ENCODE measurements at regions not wholly inside any gene's neighbourhood (a gene's known extent, or its start where the extent isn't known, plus 50 kb on each side); places are given as distances from the start of the nearest gene placed in this dataset.

GRCh38 chr11:27187075-27187847 is 146.6 kb downstream of the BBOX1 start:
- no peak overlapping the region for H3K27ac ChIP-seq (ENCODE audit: low read depth in 1 of 2, low read length in 2 of 2)
- H3K9ac ChIP-seq (ENCODE audit: low read depth in 1 of 2, low read length in 2 of 2), result no peak overlapping the region
- no peaks in the 10 kb centered on the region for H3K27me3 ChIP-seq (ENCODE audit: control insufficient read depth in 4 of 4, insufficient read depth in 4 of 4, low read length in 3 of 4)
- TF ChIP-seq YY1 (IDR thresholded peaks at IDR 0.05) (no peak), RXRA (IDR thresholded peaks at IDR 0.05) (no peak), MAX (IDR thresholded peaks at IDR 0.05) (no peak), EGR1 (IDR thresholded peaks at IDR 0.05; ENCODE audit: low read depth in 2 of 2) (no peak), NR2F2 (IDR thresholded peaks at IDR 0.05) (no peak), JUND (IDR thresholded peaks at IDR 0.05) (no peak), GABPA (IDR thresholded peaks at IDR 0.05 in 1 of 2, conservative IDR thresholded peaks at IDR 0.05 in 1 of 2) (no peak), RAD21 (IDR thresholded peaks at IDR 0.05) (peak in 1 of 2 donors; percentile 41), HNF4A (conservative IDR thresholded peaks at IDR 0.05) (peak in 1 of 2 donors; percentile 29), FOXA2 (IDR thresholded peaks at IDR 0.05) (no peak), FOXA1 (IDR thresholded peaks at IDR 0.05) (no peak)
- TF ChIP-seq, protein P1, sequence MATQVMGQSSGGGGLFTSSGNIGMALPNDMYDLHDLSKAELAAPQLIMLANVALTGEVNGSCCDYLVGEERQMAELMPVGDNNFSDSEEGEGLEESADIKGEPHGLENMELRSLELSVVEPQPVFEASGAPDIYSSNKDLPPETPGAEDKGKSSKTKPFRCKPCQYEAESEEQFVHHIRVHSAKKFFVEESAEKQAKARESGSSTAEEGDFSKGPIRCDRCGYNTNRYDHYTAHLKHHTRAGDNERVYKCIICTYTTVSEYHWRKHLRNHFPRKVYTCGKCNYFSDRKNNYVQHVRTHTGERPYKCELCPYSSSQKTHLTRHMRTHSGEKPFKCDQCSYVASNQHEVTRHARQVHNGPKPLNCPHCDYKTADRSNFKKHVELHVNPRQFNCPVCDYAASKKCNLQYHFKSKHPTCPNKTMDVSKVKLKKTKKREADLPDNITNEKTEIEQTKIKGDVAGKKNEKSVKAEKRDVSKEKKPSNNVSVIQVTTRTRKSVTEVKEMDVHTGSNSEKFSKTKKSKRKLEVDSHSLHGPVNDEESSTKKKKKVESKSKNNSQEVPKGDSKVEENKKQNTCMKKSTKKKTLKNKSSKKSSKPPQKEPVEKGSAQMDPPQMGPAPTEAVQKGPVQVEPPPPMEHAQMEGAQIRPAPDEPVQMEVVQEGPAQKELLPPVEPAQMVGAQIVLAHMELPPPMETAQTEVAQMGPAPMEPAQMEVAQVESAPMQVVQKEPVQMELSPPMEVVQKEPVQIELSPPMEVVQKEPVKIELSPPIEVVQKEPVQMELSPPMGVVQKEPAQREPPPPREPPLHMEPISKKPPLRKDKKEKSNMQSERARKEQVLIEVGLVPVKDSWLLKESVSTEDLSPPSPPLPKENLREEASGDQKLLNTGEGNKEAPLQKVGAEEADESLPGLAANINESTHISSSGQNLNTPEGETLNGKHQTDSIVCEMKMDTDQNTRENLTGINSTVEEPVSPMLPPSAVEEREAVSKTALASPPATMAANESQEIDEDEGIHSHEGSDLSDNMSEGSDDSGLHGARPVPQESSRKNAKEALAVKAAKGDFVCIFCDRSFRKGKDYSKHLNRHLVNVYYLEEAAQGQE (IDR thresholded peaks at IDR 0.05), result no peak
- TF ChIP-seq, protein P2, sequence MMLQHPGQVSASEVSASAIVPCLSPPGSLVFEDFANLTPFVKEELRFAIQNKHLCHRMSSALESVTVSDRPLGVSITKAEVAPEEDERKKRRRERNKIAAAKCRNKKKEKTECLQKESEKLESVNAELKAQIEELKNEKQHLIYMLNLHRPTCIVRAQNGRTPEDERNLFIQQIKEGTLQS (IDR thresholded peaks at IDR 0.05), result no peak
- DNase-seq (ENCODE audit: low spot score), result no peak
- peaks cover 6 to 31% (median 15%) of the 10 kb centered on the region in 4 donors for H3K4me1 ChIP-seq (ENCODE audit: control insufficient read depth in 4 of 4, insufficient read depth in 4 of 4, low read length in 3 of 4)
- no peaks in the 10 kb centered on the region for H3K9me3 ChIP-seq (ENCODE audit: control insufficient read depth in 4 of 4, low read length in 3 of 4)
- H3K4me3 ChIP-seq (ENCODE audit: low read depth in 1 of 3, low read length in 3 of 3), result no peak overlapping the region
- no peaks in the 10 kb centered on the region for H3K36me3 ChIP-seq (ENCODE audit: control insufficient read depth in 4 of 4, insufficient read depth in 3 of 4, low read depth in 1 of 4, low read length in 3 of 4)
- WGBS, result 29% methylated on average over 4 of the region's 4 CpGs

- no peak overlapping the region for H3K9ac ChIP-seq (ENCODE audit: low read depth in 1 of 2, low read length in 2 of 2)
Observed at GRCh38 chr11:27186580-27186979, 146.0 kb downstream of the BBOX1 start.

More at GRCh38 chr11:27186580-27186979, 146.0 kb downstream of the BBOX1 start:
- Histone ChIP-seq H3K27ac (ENCODE audit: low read depth in 1 of 2, low read length in 2 of 2) (no peak overlapping the region), H3K36me3 (ENCODE audit: control insufficient read depth in 4 of 4, insufficient read depth in 3 of 4, low read depth in 1 of 4, low read length in 3 of 4) (no peaks in the 10 kb centered on the region), H3K27me3 (ENCODE audit: control insufficient read depth in 4 of 4, insufficient read depth in 4 of 4, low read length in 3 of 4) (no peaks in the 10 kb centered on the region), H3K4me3 (ENCODE audit: low read depth in 1 of 3, low read length in 3 of 3) (no peak overlapping the region), H3K9me3 (ENCODE audit: control insufficient read depth in 4 of 4, low read length in 3 of 4) (no peaks in the 10 kb centered on the region), H3K4me1 (ENCODE audit: control insufficient read depth in 4 of 4, insufficient read depth in 4 of 4, low read length in 3 of 4) (peaks cover 6 to 31% (median 15%) of the 10 kb centered on the region in 4 donors)
- TF ChIP-seq, protein P1 (IDR thresholded peaks at IDR 0.05), result no peak
- no peak for TF ChIP-seq JUND (IDR thresholded peaks at IDR 0.05)
- no peak for TF ChIP-seq RXRA (IDR thresholded peaks at IDR 0.05)
- TF ChIP-seq TAF1 (conservative IDR thresholded peaks at IDR 0.05), result no peak
- TF ChIP-seq FOXA1 (IDR thresholded peaks at IDR 0.05), result no peak
- no peak for TF ChIP-seq EGR1 (IDR thresholded peaks at IDR 0.05; ENCODE audit: low read depth in 2 of 2)
- TF ChIP-seq NR2F2 (IDR thresholded peaks at IDR 0.05), result no peak
- TF ChIP-seq YY1 (IDR thresholded peaks at IDR 0.05), result no peak
- no peak for TF ChIP-seq CTCF (IDR thresholded peaks at IDR 0.05; ENCODE audit: low read depth, low read length, missing input control)
- TF ChIP-seq, protein P2 (IDR thresholded peaks at IDR 0.05), result no peak
- no peak for TF ChIP-seq HNF4A (conservative IDR thresholded peaks at IDR 0.05)
- TF ChIP-seq GABPA (IDR thresholded peaks at IDR 0.05 in 1 of 2, conservative IDR thresholded peaks at IDR 0.05 in 1 of 2), result no peak
- no peak for TF ChIP-seq SP1 (IDR thresholded peaks at IDR 0.05)
- no peak for TF ChIP-seq HNF4G (IDR thresholded peaks at IDR 0.05)
- no peak for TF ChIP-seq MAX (IDR thresholded peaks at IDR 0.05)
- no peak for TF ChIP-seq RAD21 (IDR thresholded peaks at IDR 0.05)
- TF ChIP-seq FOXA2 (IDR thresholded peaks at IDR 0.05), result no peak
- TF ChIP-seq ZBTB33 (IDR thresholded peaks at IDR 0.05), result no peak
- DNase-seq (ENCODE audit: low spot score), result no peak
